ENCODE measurements at regions not wholly inside any gene's neighbourhood (a gene's known extent, or its start where the extent isn't known, plus 50 kb on each side); places are given as distances from the start of the nearest gene placed in this dataset.

DNA sequence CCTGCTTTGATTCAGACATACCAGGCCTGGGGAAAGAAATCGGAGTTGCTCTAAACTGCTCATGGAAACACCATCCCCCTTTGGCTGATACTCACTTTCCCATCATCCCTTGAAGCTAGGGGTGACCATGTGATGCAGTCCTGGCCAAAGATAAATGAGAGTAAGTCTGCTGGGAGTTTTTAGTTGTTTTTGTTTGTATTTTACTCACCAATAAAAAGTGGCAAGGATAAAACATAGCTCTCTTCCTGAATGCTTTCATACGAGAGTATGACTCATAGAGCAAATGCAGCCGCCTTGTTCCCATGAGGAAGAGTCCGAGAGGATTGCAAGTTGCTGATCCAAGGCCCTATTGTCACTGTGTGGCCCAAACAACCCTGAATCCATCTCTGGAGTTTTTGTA lies 126.4 kb upstream of the TMEM132C start:
- DNase-seq (ENCODE audit: low spot score), result no peak

DNA sequence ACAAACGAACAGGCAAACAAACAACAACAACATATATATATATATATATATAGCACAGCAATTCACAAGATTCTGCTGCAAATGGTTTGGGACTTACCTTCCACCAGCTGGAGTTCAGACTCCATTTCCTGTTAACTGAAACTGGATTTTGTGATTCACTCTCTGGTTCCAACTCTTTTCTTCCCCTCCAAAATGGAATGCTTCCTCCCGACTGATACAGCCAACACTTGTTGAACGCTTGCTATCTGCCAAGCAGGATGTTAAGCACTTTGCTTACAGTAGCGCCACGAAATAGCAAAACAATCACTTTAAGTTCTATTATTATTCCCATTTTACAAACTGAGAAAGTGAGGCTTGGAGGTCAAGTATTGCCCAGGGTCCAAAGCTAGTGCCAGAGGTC lies 116.0 kb upstream of the TMEM132C start:
- no peak for DNase-seq (ENCODE audit: low spot score)

DNA sequence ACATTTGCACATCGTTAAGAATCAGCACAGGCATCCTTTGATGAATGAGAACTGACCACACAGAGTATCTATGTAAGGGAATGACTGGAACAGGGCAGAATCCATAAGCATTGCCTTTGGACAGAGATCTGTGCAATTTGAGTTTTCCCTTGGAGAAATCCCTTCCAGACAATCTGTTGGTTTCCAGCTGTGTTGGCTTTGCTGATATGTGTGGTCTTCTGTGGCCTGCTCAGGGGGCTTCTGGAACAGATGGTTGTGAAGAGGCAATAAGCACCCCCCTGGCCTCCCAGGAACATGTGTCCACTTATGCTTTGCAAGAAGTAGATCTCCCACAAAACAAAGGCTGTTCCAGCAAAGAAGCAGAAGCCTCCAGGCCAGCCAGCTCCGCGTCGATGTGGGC lies 111.4 kb upstream of the TMEM132C start:
- no peak for DNase-seq (ENCODE audit: low spot score)

DNA sequence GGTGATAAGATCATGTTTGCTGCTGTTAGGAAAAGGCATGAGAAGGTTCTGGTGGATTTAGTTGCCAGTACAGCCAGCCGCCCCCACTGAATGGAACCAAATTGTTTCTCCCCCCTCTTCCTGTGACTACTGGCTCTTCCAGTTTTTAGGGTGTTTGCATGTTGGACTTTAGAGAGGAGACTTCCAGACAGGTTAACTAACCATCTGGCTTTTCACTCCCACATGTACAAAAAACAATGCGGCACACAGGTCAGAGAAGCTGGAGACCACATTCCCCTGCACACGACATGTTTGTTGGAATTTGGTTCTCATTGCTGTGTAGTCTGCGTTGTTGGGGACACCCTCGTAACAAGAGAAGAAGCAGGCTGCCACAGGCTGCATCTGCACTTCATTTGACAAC lies 103.9 kb upstream of the TMEM132C start:
- DNase-seq (ENCODE audit: low spot score), result no peak

DNA sequence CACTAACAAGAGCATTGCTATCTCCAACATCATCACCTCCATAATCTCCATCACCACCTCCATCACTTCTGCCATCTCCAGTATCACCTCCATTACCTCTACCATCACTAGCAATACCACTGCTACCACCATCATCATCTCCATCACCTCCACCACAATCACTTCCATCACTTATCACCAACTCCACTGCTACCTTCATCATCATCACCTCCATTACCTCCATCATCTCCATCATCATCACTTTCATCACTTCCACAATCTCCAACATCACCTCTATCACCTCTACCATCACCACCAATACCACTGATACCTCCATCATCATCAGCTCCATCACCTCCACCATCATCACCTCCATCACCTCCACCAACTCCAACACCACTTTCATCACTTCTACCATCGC lies 102.4 kb upstream of the TMEM132C start:
- no peak for DNase-seq (ENCODE audit: low spot score)

DNA sequence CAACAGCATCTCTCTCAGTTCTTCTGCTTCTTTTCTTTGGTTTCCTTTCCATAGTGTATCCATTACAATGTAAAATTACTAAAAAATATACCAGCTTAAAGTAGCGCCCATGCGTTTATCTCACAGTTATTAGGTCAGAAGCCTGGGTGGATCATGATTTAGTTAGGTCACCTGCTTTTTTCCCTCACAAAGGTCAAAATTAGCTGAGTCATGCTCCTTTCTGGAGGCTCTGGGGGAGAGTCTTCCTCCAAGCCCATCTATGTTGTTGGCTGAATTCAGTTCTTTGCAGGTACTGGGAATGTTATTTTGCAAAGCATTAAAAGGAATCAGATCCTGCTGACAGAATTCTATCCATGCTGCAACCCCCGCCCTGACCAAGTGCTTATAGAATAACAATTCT lies 101.6 kb upstream of the TMEM132C start:
- no peak for DNase-seq (ENCODE audit: low spot score)

DNA sequence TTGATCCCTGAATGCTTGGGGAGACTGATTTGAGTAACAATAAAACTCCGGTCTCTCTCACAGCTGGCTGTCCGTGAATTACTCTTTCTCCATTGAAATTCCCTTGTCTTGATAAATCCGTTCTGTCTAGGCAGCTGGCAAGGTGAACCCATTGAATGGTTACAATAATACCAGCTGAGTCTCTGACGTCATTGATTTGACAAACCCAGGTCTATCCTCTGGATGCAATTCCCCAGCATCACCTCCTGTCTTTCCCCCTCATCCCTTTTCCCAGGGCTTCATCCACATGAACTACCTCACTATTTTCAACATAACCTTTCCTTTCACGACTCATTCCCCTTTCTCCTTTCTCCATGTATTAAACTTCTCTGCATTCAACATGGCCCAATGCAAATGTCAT lies 98.7 kb upstream of the TMEM132C start:
- DNase-seq (ENCODE audit: low spot score), result no peak

DNA sequence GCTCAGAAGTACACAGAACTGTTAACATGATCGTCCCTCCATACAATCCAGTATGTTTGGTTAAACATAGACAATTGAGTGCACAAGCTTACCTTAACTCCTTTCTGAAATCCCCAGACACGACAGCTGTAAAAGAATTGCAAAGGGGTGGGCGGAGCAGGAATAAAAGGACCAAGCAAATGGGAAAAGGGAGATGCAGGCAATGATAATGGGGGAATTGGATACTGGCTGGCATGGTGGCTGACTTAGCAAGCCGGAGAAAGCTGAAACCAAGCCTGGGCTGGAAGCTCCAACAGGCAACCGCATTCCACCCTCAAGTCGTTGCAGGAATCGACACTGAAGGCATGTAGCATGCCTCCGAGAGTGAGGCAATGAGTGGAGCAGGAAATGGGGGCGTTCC lies 96.8 kb upstream of the TMEM132C start:
- DNase-seq (ENCODE audit: low spot score), result no peak

DNA sequence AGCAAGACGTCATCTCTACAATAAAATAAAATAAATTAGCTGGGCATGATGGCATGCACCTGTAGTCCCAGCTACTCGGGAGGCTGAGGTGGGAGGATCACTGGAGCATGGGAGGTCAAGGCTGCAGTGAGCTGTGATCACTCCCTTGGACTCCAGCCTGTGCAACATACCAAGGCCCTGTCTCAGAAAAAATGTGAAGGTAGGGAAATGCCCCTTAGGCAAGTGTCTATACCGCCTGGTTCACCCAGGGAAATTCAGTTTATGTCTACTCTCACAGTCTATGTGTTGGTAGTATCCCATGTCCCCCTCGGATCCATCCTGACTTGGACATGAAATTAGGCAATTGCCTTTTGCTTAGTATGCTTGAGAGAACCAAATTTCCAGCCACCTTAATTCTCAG lies 88.4 kb upstream of the TMEM132C start:
- DNase-seq (ENCODE audit: low spot score), result no peak

DNA sequence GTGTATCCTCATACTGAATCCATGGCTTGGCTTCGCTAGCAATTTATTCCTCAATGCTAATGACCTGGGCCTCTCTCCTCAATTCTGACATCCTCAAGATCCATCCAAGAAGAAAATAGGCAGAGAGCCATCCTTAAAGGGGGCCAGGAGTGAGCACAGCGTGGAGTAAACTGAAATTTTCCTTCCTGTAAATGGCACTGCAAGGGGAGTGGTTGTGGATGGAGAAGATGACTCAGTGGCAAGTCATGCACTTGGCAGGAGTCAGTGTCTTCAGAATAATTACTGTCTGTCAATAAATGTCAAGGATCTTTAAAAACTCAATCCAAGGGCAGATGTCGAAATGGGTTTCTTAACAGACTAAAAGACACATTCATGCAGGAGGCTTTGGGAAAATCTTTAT lies 88.0 kb upstream of the TMEM132C start:
- no peak for DNase-seq (ENCODE audit: low spot score)

DNA sequence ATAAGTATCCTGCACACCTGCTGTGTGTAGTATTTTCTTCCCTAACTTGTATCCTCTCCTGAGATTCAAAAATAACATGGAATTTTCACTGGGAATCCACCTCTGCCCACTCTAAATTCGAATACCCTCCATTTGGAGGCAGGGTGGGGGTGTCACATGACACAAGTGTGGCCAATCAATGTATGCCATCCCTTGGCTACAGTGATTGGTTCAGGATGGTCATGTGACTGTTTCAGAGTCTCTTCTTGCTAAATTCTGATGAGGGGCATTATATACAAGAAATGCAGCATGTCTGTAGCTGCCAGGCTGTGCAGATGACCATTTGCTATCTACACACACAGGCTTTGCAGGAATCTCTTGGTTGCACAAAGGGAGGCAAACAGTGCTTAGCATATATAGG lies 86.8 kb upstream of the TMEM132C start:
- DNase-seq (ENCODE audit: low spot score), result no peak

DNA sequence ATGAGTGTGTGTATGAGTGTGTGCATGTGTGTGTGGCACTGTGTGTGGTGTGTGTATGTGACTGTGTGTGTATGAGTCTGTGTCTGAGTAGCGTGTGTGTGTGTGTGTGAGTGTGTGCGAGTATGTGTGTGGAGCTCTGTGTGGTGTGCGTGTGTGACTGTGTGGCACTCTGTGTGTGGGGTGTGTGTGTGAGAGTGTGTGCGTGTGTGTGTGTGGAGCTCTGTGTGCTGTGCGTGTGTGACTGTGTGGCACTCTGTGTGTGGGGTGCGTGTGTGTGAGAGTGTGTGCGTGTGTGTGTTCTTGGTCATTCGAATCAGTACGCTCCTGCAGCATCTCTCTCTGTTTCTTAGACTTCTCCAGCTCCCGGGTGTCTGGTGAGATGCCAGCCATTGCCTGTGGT lies 76.9 kb upstream of the TMEM132C start:
- DNase-seq (ENCODE audit: low spot score), result no peak

DNA sequence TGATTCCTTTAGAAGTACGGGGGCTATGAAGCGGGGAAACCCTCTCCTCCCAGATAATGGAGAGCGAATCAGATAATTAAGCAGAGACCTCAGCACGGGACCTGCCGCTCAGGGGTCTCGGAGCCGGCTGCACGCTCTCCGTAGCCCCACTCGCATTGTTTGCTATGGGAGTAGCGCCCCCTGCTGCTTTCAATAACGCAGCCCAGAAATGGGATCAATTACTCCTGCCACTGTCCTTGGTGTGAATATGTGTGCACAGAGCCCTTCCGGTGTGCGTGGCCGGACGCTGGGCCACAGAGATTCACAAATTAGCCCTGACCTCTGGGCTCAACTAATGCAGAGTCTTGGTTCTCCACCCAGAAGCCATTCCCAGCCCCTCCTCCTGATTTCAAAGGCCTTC lies 76.4 kb upstream of the TMEM132C start:
- no peak for DNase-seq (ENCODE audit: low spot score)

DNA sequence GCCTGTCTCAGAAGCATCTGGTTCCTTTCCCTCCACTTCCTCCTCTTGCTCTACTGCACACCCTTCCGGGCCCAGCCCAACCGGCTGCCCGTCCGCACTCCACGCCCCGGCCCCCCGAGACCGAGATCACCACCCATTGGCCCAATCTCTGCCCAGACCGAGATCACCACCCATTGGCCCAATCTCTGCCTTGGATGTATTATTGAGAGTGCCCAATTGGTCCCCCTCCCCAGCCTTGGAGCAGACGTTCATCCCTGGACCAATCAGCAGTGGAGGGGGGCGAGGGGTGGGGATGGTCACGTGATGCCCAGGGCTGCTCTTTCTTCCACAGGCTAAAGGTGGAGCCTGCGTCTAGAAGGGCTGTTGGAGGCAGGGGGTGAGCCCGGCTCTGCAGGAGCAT lies 75.6 kb upstream of the TMEM132C start:
- no peak for DNase-seq (ENCODE audit: low spot score)

DNA sequence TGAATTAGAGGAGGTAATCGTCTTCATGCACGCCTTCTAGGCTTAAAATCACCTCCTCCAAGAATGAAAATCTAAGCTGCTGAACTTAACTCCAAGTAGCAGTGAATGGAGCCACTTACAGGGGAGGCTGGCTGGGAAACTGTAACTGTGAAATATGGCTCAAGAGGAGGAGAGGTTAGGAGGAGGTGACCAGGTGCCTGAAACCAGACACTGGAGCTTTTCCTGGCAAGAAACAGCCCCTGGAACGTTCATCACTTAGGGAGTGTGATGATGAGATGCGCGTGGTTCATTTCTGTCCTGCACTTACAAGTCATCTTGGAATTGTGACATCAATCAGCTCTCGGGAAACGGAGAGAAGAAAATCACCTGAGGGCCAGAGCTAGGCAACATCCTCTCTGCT lies 62.3 kb upstream of the TMEM132C start:
- no peak for DNase-seq (ENCODE audit: low spot score)

DNA sequence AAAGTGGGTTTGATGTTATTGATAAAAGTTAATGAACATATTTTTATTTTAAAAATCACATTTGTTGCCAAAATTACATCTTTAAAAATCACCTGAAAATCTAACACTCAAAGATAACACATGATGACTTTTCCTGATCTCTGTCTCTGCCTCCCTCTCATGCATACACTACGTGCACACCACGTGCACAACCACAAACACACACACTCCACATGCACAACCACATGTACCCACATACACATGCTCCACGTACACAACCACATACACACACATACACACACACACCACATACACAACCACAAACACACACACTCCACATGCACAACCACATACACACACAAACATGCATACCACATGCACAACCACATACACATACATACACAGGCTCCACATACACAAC lies 61.8 kb upstream of the TMEM132C start:
- DNase-seq (ENCODE audit: low spot score), result no peak

DNA sequence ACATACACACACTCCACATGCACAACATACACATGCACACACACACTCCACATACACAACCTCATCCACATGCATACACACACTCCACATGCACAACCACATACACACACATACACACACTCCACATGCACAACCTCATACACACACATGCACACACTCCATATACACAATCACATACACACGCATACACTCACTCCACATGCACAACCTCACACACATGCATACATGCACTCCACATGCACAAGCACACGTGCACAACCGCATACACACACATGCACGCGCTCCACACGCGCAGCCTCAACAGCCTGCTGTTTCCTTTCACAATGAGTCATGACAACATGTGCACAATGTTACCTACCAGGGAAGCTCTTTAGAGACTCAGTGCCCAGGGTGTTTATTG lies 61.2 kb upstream of the TMEM132C start:
- DNase-seq (ENCODE audit: low spot score), result no peak
